CD14-positive monocyte (primary cell): ENCODE measurements at regions not wholly inside any gene's neighbourhood (a gene's known extent, or its start where the extent isn't known, plus 50 kb on each side); places are given as distances from the start of the nearest gene placed in this dataset.

Experiments used
- DNase-seq, 3 donors: peaks; one replicate each; pipeline ENCODE4 v3.0.0-alpha.2; 2011 to 2022
- H2AFZ ChIP-seq: 2 replicates; pipeline ENCODE4 v1.6.0; 2012; ENCODE audit warnings: mild to moderate bottlenecking, low read depth, low read length, inconsistent platforms; ENCODE audit not compliant: insufficient read depth, poor library complexity, severe bottlenecking
- H3K27ac ChIP-seq, 2 donors: 1 replicate in 1 of 2; 2 replicates in 1 of 2; pipeline ENCODE4 v1.5.1; 2012 to 2013; ENCODE audit warnings: low read length in 2 of 2, control low read depth in 1 of 2, inconsistent platforms in 1 of 2, low read depth in 1 of 2, mild to moderate bottlenecking in 1 of 2
- H3K27me3 ChIP-seq, 2 donors: one replicate each; pipeline versions ENCODE4 v1.6.0 to v1.6.1; 2011 to 2013; ENCODE audit warnings: low read length in 2 of 2; ENCODE audit not compliant: control insufficient read depth in 2 of 2, insufficient read depth in 2 of 2
- H3K36me3 ChIP-seq, 2 donors: replicated peaks in 1 of 2; 1 replicate in 1 of 2; 2 replicates in 1 of 2; pipeline versions ENCODE4 v1.5.1 to v1.6.1; 2012 to 2013; ENCODE audit warnings: low read length in 2 of 2, control low read depth in 1 of 2, inconsistent platforms in 1 of 2, mild to moderate bottlenecking in 1 of 2; ENCODE audit not compliant: insufficient read depth in 2 of 2, control insufficient read depth in 1 of 2
- H3K4me1 ChIP-seq, 2 donors: 1 replicate in 1 of 2; 2 replicates in 1 of 2; pipeline versions ENCODE4 v1.5.1 to v1.6.1; 2012 to 2013; ENCODE audit warnings: low read length in 2 of 2, control low read depth in 1 of 2, inconsistent platforms in 1 of 2, mild to moderate bottlenecking in 1 of 2, moderate library complexity in 1 of 2; ENCODE audit not compliant: insufficient read depth in 2 of 2, control insufficient read depth in 1 of 2
- H3K4me2 ChIP-seq: replicated peaks from 2 replicates; pipeline ENCODE3; 2012; ENCODE audit warnings: low read length, moderate library complexity, mild to moderate bottlenecking; ENCODE audit not compliant: poor library complexity, severe bottlenecking; ENCODE audit errors: extremely low read depth
- H3K4me3 ChIP-seq, 3 experiments: fragments of 200-600 bp in 1 of 3; sonication (generic) in 1 of 3; replicated peaks in 1 of 3; 1 replicate in 2 of 3; 2 replicates in 1 of 3; pipeline ENCODE4 v1.5.1; 2011 to 2013; ENCODE audit warnings: low read length in 3 of 3, mild to moderate bottlenecking in 3 of 3, control low read depth in 2 of 3, low read depth in 2 of 3, inconsistent platforms in 1 of 3, moderate library complexity in 1 of 3
- H3K79me2 ChIP-seq: 2 replicates; pipeline ENCODE4 v1.6.0; 2012; ENCODE audit warnings: mild to moderate bottlenecking, control low read depth, inconsistent platforms, low read length, moderate library complexity; ENCODE audit not compliant: insufficient read depth
- H3K9ac ChIP-seq: 2 replicates; pipeline ENCODE4 v1.6.0; 2017; ENCODE audit warnings: low read length, mild to moderate bottlenecking; ENCODE audit not compliant: insufficient read depth, poor library complexity, severe bottlenecking
- H3K9me3 ChIP-seq, 2 donors: replicated peaks in 1 of 2; 1 replicate in 1 of 2; 2 replicates in 1 of 2; pipeline versions ENCODE4 v1.5.1 to v1.6.1; 2012 to 2013; ENCODE audit warnings: low read length in 2 of 2, control low read depth in 1 of 2; ENCODE audit not compliant: control insufficient read depth in 1 of 2, insufficient read depth in 1 of 2
- H4K20me1 ChIP-seq: 2 replicates; pipeline ENCODE4 v1.6.0; 2012; ENCODE audit warnings: mild to moderate bottlenecking, low read length, control low read depth, moderate library complexity; ENCODE audit not compliant: insufficient read depth
- H3K27ac Mint-ChIP-seq, 7 donors: one replicate each; pipeline ENCODE4 v1.8.0; 2020; ENCODE audit warnings: mild to moderate bottlenecking in 7 of 7, mixed read lengths in 7 of 7, moderate library complexity in 6 of 7, inconsistent platforms in 2 of 7
- H3K27me3 Mint-ChIP-seq, 3 donors: one replicate each; pipeline ENCODE4 v1.8.0; 2021 to 2022; ENCODE audit warnings: low read depth in 3 of 3, mild to moderate bottlenecking in 3 of 3, mixed read lengths in 3 of 3, moderate library complexity in 3 of 3, inconsistent platforms in 1 of 3
- H3K36me3 Mint-ChIP-seq, 2 donors: one replicate each; pipeline ENCODE4 v1.8.0; 2020; ENCODE audit warnings: mixed read lengths in 2 of 2, inconsistent platforms in 1 of 2, mild to moderate bottlenecking in 1 of 2
- H3K4me1 Mint-ChIP-seq: one replicate; pipeline ENCODE4 v1.8.0; 2020; ENCODE audit warnings: mild to moderate bottlenecking, mixed read lengths
- H3K4me3 Mint-ChIP-seq, 2 donors: one replicate each; pipeline ENCODE4 v1.8.0; 2020; ENCODE audit warnings: mild to moderate bottlenecking in 2 of 2, mixed read lengths in 2 of 2, moderate library complexity in 1 of 2
- H3K9me3 Mint-ChIP-seq, 7 donors: one replicate each; pipeline ENCODE4 v1.8.0; 2020 to 2022; ENCODE audit warnings: mixed read lengths in 7 of 7, mild to moderate bottlenecking in 6 of 7, moderate library complexity in 6 of 7, inconsistent platforms in 2 of 7
- CTCF ChIP-seq: fragments of 200-600 bp; IDR thresholded peaks from one replicate; pipeline ENCODE4 v1.8.0; 2022; ENCODE audit warnings: antibody characterized with exemption, mild to moderate bottlenecking
- WGBS: methylation state at CpG from one replicate; pipeline ENCODE4 v1.1.5; 2013; ENCODE audit warnings: missing lambda C conversion rate; ENCODE audit not compliant: insufficient coverage; 5-methylcytosine and 5-hydroxymethylcytosine counted together
- intact Hi-C, 2 donors: fragments of 100-400 bp; cut with micrococcal nuclease; formaldehyde crosslinking; loops; one replicate each; pipeline versions ENCODE4 v1.15.0 to v1.15.1; 2023

- Mint-ChIP-seq H3K9me3 (peaks cover 0 to 5% (median 4%) of the 10 kb centered on the region in 7 donors), H3K4me3 (no peak overlapping the region), H3K27ac (no peak overlapping the region), H3K27me3 (no peaks in the 10 kb centered on the region), H3K36me3 (no peaks in the 10 kb centered on the region), H3K4me1 (no peaks in the 10 kb centered on the region)
- H2AFZ ChIP-seq = no peak overlapping the region
- peaks cover 0 to 2% of the 10 kb centered on the region in 2 donors for H3K9me3 ChIP-seq
- WGBS = 63% methylated on average over 1 of the region's 1 CpG
- intact Hi-C loops = no loop called here
- H3K79me2 ChIP-seq = no peaks in the 10 kb centered on the region
- H3K36me3 ChIP-seq = no peaks in the 10 kb centered on the region
- no peak overlapping the region for H3K27ac ChIP-seq
- H3K9ac ChIP-seq = no peak overlapping the region
- no peaks in the 10 kb centered on the region for H4K20me1 ChIP-seq
- DNase-seq = no peak
- TF ChIP-seq CTCF = no peak
- H3K4me3 ChIP-seq = no peak overlapping the region
- no peaks in the 10 kb centered on the region for H3K4me1 ChIP-seq
- no peaks in the 10 kb centered on the region for H3K27me3 ChIP-seq
- H3K4me2 ChIP-seq = no peak overlapping the region
Observed at GRCh38 chr1:193660428-193660827, 474.0 kb upstream of the B3GALT2 start.

GRCh38 chr1:193658691-193659090 is 472.3 kb upstream of the B3GALT2 start:
- Histone ChIP-seq H2AFZ (no peak overlapping the region), H3K27ac (no peak overlapping the region), H3K9me3 (peaks cover 9 to 11% of the 10 kb centered on the region in 2 donors), H3K4me2 (no peak overlapping the region), H3K27me3 (no peaks in the 10 kb centered on the region), H3K4me3 (no peak overlapping the region), H4K20me1 (no peaks in the 10 kb centered on the region), H3K36me3 (no peaks in the 10 kb centered on the region), H3K79me2 (no peaks in the 10 kb centered on the region), H3K9ac (no peak overlapping the region), H3K4me1 (no peaks in the 10 kb centered on the region)
- no peak overlapping the region for H3K27ac Mint-ChIP-seq
- intact Hi-C loops = no loop called here
- H3K36me3 Mint-ChIP-seq = no peaks in the 10 kb centered on the region
- no peak for DNase-seq
- WGBS = 80% methylated on average over 1 of the region's 1 CpG
- peaks cover 4 to 19% (median 14%) of the 10 kb centered on the region in 7 donors for H3K9me3 Mint-ChIP-seq
- H3K4me3 Mint-ChIP-seq = no peak overlapping the region
- no peak for TF ChIP-seq CTCF
- H3K4me1 Mint-ChIP-seq = no peaks in the 10 kb centered on the region
- H3K27me3 Mint-ChIP-seq = no peaks in the 10 kb centered on the region
